Suprapubic skin (tissue), 4 donors: ENCODE measurements at regions not wholly inside any gene's neighbourhood (a gene's known extent, or its start where the extent isn't known, plus 50 kb on each side); places are given as distances from the start of the nearest gene placed in this dataset.

Source experiments
- CTCF ChIP-seq, 2 donors: fragments of 200-600 bp in 1 of 2; fragments of 450-650 bp in 1 of 2; sonication (generic) in 1 of 2; IDR thresholded peaks; one replicate each; pipeline ENCODE4 v1.5.1; 2016 to 2019; ENCODE audit warnings: antibody characterized with exemption in 2 of 2, mild to moderate bottlenecking in 1 of 2, moderate library complexity in 1 of 2
- EP300 ChIP-seq: sonication (generic); formaldehyde crosslinking; IDR thresholded peaks from one replicate; pipeline ENCODE4 v1.6.1; 2017; ENCODE audit warnings: antibody characterized with exemption
- POLR2A ChIP-seq, 2 donors: fragments of 450-650 bp; IDR thresholded peaks; one replicate each; pipeline ENCODE4 v1.6.1; 2017; ENCODE audit warnings: antibody characterized with exemption in 2 of 2, mild to moderate bottlenecking in 2 of 2, moderate library complexity in 2 of 2
- POLR2AphosphoS5 ChIP-seq, 3 donors: sonication (generic); formaldehyde crosslinking; IDR thresholded peaks; one replicate each; pipeline ENCODE4 v1.6.1; 2017; ENCODE audit warnings: antibody characterized with exemption in 3 of 3

GRCh38 chr12:38160318-38161122, 156.1 kb upstream of the ALG10B start:
- TF ChIP-seq POLR2A (IDR thresholded peaks at IDR 0.05), result no peak
- TF ChIP-seq CTCF (IDR thresholded peaks at IDR 0.05), result no peak
- TF ChIP-seq EP300, result no peak
- TF ChIP-seq POLR2AphosphoS5 (IDR thresholded peaks at IDR 0.05), result no peak
